ENCODE measurements at regions not wholly inside any gene's neighbourhood (a gene's known extent, or its start where the extent isn't known, plus 50 kb on each side); places are given as distances from the start of the nearest gene placed in this dataset.

- no peak for DNase-seq
- Histone ChIP-seq H2AFZ (no peak overlapping the region), H3K27ac (no peak overlapping the region), H3K4me2 (no peak overlapping the region), H4K20me1 (ENCODE audit: insufficient read depth) (no peaks in the 10 kb centered on the region), H3K9me3 (ENCODE audit: insufficient read depth, low read depth) (no peaks in the 10 kb centered on the region), H3K9me2 (ENCODE audit: insufficient read depth) (no peaks in the 10 kb centered on the region), H3K27me3 (ENCODE audit: insufficient read depth, low read depth) (peaks cover 58% of the 10 kb centered on the region), H3K79me2 (ENCODE audit: low read depth) (no peaks in the 10 kb centered on the region), H3K36me3 (ENCODE audit: low read depth) (no peaks in the 10 kb centered on the region), H3K4me3 (no peak overlapping the region), H3F3A (ENCODE audit: insufficient read depth, low read depth) (no peaks in the 10 kb centered on the region), H3K4me1 (replicated peaks; ENCODE audit: insufficient read depth) (no peaks in the 10 kb centered on the region)
- TF ChIP-seq EZH2 (IDR thresholded peaks at IDR 0.05; ENCODE audit: low read depth): no peak
- TF ChIP-seq, protein P1, sequence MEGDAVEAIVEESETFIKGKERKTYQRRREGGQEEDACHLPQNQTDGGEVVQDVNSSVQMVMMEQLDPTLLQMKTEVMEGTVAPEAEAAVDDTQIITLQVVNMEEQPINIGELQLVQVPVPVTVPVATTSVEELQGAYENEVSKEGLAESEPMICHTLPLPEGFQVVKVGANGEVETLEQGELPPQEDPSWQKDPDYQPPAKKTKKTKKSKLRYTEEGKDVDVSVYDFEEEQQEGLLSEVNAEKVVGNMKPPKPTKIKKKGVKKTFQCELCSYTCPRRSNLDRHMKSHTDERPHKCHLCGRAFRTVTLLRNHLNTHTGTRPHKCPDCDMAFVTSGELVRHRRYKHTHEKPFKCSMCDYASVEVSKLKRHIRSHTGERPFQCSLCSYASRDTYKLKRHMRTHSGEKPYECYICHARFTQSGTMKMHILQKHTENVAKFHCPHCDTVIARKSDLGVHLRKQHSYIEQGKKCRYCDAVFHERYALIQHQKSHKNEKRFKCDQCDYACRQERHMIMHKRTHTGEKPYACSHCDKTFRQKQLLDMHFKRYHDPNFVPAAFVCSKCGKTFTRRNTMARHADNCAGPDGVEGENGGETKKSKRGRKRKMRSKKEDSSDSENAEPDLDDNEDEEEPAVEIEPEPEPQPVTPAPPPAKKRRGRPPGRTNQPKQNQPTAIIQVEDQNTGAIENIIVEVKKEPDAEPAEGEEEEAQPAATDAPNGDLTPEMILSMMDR (conservative IDR thresholded peaks at IDR 0.05): no peak
- intact Hi-C loops (cut with micrococcal nuclease; ENCODE audit: unreplicated experiment): no loop called here
- no TSS peak for BruUV-seq (replicated peaks)
- ChIA-PET CTCF (no interaction called here), POLR2A (ENCODE audit: unreplicated experiment) (no interaction called here)
These were observed 187.8 kb downstream of the TSN start for GRCh38 chr2:121943285-121943684.

DNA sequence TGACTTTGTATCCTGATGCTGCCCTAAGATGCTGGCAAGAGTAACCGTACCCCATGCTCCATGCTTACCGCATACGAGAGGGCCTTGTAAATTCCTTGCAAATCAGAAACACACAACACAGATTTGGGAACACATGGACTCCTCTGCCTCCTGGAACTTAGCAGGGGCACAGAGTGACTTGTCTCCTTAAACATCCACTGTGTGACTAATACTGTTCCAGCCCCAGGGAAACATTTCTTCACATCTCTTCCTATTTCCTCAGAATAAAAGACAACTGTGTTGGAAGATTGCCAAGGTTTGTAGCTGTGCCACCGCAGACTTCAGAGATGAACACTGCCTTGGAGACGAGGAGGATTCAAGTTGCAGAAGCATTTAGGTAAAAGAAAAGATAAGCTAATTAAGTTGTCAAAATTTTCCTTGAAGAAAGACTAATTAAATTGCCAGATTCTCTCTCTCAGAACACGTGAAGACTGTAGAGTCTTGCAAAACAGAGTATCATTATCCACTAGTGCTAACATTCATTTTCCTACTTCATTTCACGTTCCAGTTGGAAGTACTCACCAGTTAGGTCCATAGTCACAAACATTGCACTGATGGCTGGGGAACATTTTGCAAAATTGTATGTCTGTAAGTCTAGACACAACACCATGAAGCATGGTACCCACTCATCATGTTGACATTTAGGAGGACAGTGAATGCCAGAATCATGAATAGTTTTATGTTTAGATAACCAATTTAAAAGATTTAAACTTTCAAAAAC is 188.8 kb downstream of the TSN start:
- Histone ChIP-seq H3F3A (ENCODE audit: insufficient read depth, low read depth) (no peaks in the 10 kb centered on the region), H3K27ac (no peak overlapping the region), H3K9me2 (ENCODE audit: insufficient read depth) (no peaks in the 10 kb centered on the region), H2AFZ (no peak overlapping the region), H4K20me1 (ENCODE audit: insufficient read depth) (no peaks in the 10 kb centered on the region), H3K27me3 (ENCODE audit: insufficient read depth, low read depth) (peaks cover 60% of the 10 kb centered on the region), H3K9me3 (ENCODE audit: insufficient read depth, low read depth) (no peaks in the 10 kb centered on the region), H3K4me2 (no peak overlapping the region), H3K36me3 (ENCODE audit: low read depth) (no peaks in the 10 kb centered on the region), H3K79me2 (ENCODE audit: low read depth) (no peaks in the 10 kb centered on the region), H3K4me3 (no peak overlapping the region), H3K4me1 (replicated peaks; ENCODE audit: insufficient read depth) (no peaks in the 10 kb centered on the region)
- BruUV-seq (replicated peaks): no TSS peak
- POLR2A ChIA-PET (ENCODE audit: unreplicated experiment): no interaction called here
- DNase-seq: no peak
- intact Hi-C loops (cut with micrococcal nuclease; ENCODE audit: unreplicated experiment): no loop called here
- TF ChIP-seq, protein P1 (conservative IDR thresholded peaks at IDR 0.05): no peak
- no peak for TF ChIP-seq EZH2 (IDR thresholded peaks at IDR 0.05; ENCODE audit: low read depth)
- CTCF ChIA-PET: no interaction called here

DNA sequence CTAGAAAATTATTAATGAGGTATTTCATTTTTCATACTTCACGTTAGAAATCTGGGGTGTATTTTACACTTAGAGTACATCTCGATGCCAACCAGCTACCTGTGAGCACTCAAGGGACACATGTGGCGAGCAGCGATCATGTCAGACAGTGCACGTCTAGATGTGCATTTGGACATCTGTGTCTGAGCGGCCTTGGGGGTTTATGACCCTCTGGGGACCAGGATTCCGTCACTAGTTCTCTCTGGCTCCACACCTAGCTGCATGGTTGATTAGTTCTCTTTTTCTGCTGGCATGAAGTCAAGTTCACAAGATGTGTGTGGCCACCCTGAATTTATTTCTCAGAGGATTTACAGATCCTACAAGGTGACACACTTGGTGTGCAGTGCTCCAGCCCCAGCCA is 192.2 kb downstream of the TSN start:
- no peak for DNase-seq
- Histone ChIP-seq H3K27ac (no peak overlapping the region), H4K20me1 (ENCODE audit: insufficient read depth) (no peaks in the 10 kb centered on the region; the same call in 1 of the 2 replicates), H3K4me1 (replicated peaks; ENCODE audit: insufficient read depth) (no peaks in the 10 kb centered on the region), H3F3A (ENCODE audit: insufficient read depth, low read depth) (no peaks in the 10 kb centered on the region), H3K9me3 (ENCODE audit: insufficient read depth, low read depth) (no peaks in the 10 kb centered on the region), H3K27me3 (ENCODE audit: insufficient read depth, low read depth) (peaks cover 64% of the 10 kb centered on the region), H3K9me2 (ENCODE audit: insufficient read depth) (no peaks in the 10 kb centered on the region), H3K4me2 (no peak overlapping the region), H3K4me3 (no peak overlapping the region), H3K79me2 (ENCODE audit: low read depth) (no peaks in the 10 kb centered on the region), H2AFZ (no peak overlapping the region), H3K36me3 (ENCODE audit: low read depth) (no peaks in the 10 kb centered on the region)
- BruUV-seq (replicated peaks): no TSS peak
- intact Hi-C loops (cut with micrococcal nuclease; ENCODE audit: unreplicated experiment): no loop called here
- CTCF ChIA-PET: no interaction called here
- TF ChIP-seq EZH2 (IDR thresholded peaks at IDR 0.05; ENCODE audit: low read depth): no peak
- TF ChIP-seq, protein P1 (conservative IDR thresholded peaks at IDR 0.05): no peak
- POLR2A ChIA-PET (ENCODE audit: unreplicated experiment): no interaction called here

Measured in PC-9 (cell line).